Adrenal gland (tissue), 9 donors: ENCODE measurements at regions not wholly inside any gene's neighbourhood (a gene's known extent, or its start where the extent isn't known, plus 50 kb on each side); places are given as distances from the start of the nearest gene placed in this dataset.

Source experiments
- DNase-seq, 7 donors: peaks; one replicate each; pipeline ENCODE4 v3.0.0-alpha.2; 2019 to 2020
- H3K27ac ChIP-seq, 5 donors: fragments of 200-600 bp; sonication (generic) in 4 of 5; 1 replicate in 3 of 5; 2 replicates in 2 of 5; pipeline versions ENCODE4 v1.5.1 to v1.8.0; 2016 to 2020; ENCODE audit warnings: mild to moderate bottlenecking in 1 of 5
- H3K27me3 ChIP-seq: fragments of 200-600 bp; 2 replicates; pipeline ENCODE4 v1.8.0; 2021
- H3K36me3 ChIP-seq, 2 donors: fragments of 200-600 bp; replicated peaks in 1 of 2; 1 replicate in 1 of 2; 2 replicates in 1 of 2; pipeline versions ENCODE4 v1.5.1 to v1.8.0; 2018 to 2022
- H3K4me1 ChIP-seq, 2 donors: fragments of 200-600 bp; replicated peaks in 1 of 2; 1 replicate in 1 of 2; 2 replicates in 1 of 2; pipeline versions ENCODE4 v1.5.1 to v1.8.0; 2018 to 2021
- H3K4me3 ChIP-seq, 4 donors: fragments of 200-600 bp; sonication (generic) in 3 of 4; one replicate each; pipeline ENCODE4 v1.5.1; 2016 to 2018
- H3K9me3 ChIP-seq, 3 donors: fragments of 200-600 bp; sonication (generic) in 1 of 3; replicated peaks in 1 of 3; 1 replicate in 2 of 3; 2 replicates in 1 of 3; pipeline versions ENCODE4 v1.5.1 to v1.8.0; 2016 to 2021
- POLR2A ChIP-seq, 2 donors: fragments of 450-650 bp; IDR thresholded peaks; one replicate each; pipeline ENCODE4 v1.6.1; 2017; ENCODE audit warnings: antibody characterized with exemption in 2 of 2, mild to moderate bottlenecking in 2 of 2, moderate library complexity in 1 of 2
- WGBS, 4 donors: extraction: QIAGEN DNeasy Blood & Tissue Kit in 2 of 4; methylation state at CpG; one replicate each; pipeline versions ENCODE4 v1.1.5 to v1.1.7; 2013 to 2017; 5-methylcytosine and 5-hydroxymethylcytosine counted together
- intact Hi-C, 2 donors: fragments of 100-400 bp; cut with DNase I; formaldehyde crosslinking; loops; one replicate each; pipeline versions ENCODE4 v1.14.1 to v1.15.0; 2022 to 2023
- TF ChIP-seq, protein P1 (sequence below), 6 experiments: fragments of 450-650 bp in 4 of 6; fragments of 200-600 bp in 2 of 6; sonication (generic) in 1 of 6; IDR thresholded peaks; 1 replicate in 5 of 6; 2 replicates in 1 of 6; pipeline versions ENCODE4 v1.5.1 to v1.8.0; 2016 to 2021; ENCODE audit warnings: antibody characterized with exemption in 6 of 6, mild to moderate bottlenecking in 2 of 6, moderate library complexity in 1 of 6
- donor health status: healthy with polysubstance abuse.
- donor health status: Bipolar disorder and iron deficiency.
- donor health status: DM: yes; HTN: yes; CAD: no.
- donor health status: DM: no; HTN: no; CAD: no.
- donor health status: DM: no; HTN: no; CAD: no.

DNA sequence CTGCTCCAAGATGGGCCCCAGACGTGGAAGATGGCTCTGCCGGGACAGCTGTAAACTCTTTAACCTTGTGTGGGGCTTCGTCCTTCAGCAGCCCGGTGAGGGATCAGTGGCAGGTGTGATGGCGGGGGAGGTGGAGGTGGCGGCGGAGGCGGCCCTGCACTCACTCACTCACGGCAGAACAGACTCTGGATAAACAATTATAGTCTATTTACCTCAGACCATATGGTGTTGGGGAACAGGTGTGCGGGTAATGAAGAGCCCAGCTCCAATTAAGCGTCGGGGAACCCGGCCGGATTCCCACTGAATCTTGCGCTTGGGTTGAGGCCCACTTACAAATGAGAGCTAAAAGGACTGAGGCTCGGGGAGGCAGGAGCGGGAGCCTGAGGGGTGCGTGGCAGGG lies 104.3 kb upstream of the SDK2 start:
- WGBS, 4 donors: 85 to 90% (median 87%) methylated on average over 16 to 18 of the region's 18 CpGs
- Histone ChIP-seq H3K36me3 (no peaks in the 10 kb centered on the region), H3K27me3 (no peaks in the 10 kb centered on the region), H3K27ac (no peak overlapping the region), H3K4me1 (no peaks in the 10 kb centered on the region), H3K4me3 (no peak overlapping the region), H3K9me3 (no peaks in the 10 kb centered on the region)
- intact Hi-C loops: no loop called here
- no peak for TF ChIP-seq POLR2A (IDR thresholded peaks at IDR 0.05)
- TF ChIP-seq, protein P1, sequence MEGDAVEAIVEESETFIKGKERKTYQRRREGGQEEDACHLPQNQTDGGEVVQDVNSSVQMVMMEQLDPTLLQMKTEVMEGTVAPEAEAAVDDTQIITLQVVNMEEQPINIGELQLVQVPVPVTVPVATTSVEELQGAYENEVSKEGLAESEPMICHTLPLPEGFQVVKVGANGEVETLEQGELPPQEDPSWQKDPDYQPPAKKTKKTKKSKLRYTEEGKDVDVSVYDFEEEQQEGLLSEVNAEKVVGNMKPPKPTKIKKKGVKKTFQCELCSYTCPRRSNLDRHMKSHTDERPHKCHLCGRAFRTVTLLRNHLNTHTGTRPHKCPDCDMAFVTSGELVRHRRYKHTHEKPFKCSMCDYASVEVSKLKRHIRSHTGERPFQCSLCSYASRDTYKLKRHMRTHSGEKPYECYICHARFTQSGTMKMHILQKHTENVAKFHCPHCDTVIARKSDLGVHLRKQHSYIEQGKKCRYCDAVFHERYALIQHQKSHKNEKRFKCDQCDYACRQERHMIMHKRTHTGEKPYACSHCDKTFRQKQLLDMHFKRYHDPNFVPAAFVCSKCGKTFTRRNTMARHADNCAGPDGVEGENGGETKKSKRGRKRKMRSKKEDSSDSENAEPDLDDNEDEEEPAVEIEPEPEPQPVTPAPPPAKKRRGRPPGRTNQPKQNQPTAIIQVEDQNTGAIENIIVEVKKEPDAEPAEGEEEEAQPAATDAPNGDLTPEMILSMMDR (IDR thresholded peaks at IDR 0.05): no peak
- DNase-seq: no peak

DNA sequence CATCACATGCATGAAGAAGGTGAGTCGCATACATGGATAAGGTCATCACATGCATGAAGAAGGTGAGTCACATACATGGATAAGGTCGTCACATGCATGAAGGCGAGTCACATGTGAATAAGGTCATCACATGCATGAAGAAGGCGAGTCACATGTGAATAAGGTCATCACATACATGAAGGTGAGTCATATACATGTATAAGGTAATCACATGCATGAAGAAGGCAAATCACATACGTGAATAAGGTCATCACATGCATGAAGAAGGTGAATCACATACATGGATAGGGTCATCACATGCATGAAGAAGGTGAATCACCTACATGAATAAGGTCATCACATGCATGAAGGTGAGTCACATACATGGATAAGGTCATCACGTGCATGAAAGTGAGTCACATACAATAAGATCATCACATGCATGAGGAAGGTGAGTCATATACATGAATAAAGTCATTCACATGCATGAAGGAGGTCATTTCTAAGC lies 105.1 kb upstream of the SDK2 start:
- no peaks in the 10 kb centered on the region for H3K27me3 ChIP-seq
- TF ChIP-seq, protein P1 (IDR thresholded peaks at IDR 0.05): no peak
- TF ChIP-seq POLR2A (IDR thresholded peaks at IDR 0.05): no peak
- intact Hi-C loops: no loop called here
- no peaks in the 10 kb centered on the region for H3K4me1 ChIP-seq
- DNase-seq: no peak
- no peaks in the 10 kb centered on the region for H3K9me3 ChIP-seq
- H3K4me3 ChIP-seq: no peak overlapping the region
- no peak overlapping the region for H3K27ac ChIP-seq
- H3K36me3 ChIP-seq: no peaks in the 10 kb centered on the region
- WGBS, 4 donors: 67 to 92% (median 78%) methylated on average over 6 of the region's 6 CpGs

DNA sequence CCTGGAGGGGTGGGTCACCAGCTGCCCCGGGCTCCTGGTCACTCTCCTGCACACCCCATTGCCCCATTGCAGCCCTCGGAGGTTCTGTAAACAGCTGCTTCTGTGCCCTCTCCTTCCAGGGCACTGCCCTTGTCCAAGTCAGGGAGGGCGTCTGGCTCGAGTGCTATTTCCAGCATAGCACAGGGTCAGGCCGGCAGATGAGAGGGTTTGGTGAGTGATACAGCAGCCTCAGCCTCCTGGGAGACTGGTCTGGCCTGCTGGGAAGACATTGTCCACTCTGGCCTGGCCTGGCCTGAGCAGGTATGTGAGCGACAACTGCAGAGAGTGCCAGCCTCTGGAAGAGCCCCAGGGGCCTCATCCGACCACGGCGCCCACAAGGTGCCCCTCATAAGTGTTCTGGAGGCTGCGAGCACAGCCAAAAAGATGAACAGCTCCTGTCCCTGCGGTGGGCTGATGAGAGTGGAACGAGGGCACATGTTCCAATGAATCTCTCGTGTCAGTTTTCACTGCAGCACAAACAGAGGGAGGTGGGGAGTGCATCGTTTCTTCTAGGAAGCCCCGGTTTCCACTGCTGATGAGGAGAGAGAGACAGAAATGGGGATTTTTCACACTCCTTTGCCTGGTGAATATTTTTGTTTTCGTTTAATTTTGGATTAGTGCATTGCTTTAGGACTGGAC lies 105.8 kb upstream of the SDK2 start:
- 59 to 83% (median 74%) methylated on average over 12 to 16 of the region's 16 CpGs for WGBS, 4 donors
- DNase-seq: no peak
- no peaks in the 10 kb centered on the region for H3K36me3 ChIP-seq
- H3K4me3 ChIP-seq: no peak overlapping the region
- no peaks in the 10 kb centered on the region for H3K4me1 ChIP-seq
- no peaks in the 10 kb centered on the region for H3K9me3 ChIP-seq
- intact Hi-C loops: no loop called here
- no peak for TF ChIP-seq POLR2A (IDR thresholded peaks at IDR 0.05)
- TF ChIP-seq, protein P1 (IDR thresholded peaks at IDR 0.05): no peak
- H3K27ac ChIP-seq: no peak overlapping the region
- no peaks in the 10 kb centered on the region for H3K27me3 ChIP-seq

DNA sequence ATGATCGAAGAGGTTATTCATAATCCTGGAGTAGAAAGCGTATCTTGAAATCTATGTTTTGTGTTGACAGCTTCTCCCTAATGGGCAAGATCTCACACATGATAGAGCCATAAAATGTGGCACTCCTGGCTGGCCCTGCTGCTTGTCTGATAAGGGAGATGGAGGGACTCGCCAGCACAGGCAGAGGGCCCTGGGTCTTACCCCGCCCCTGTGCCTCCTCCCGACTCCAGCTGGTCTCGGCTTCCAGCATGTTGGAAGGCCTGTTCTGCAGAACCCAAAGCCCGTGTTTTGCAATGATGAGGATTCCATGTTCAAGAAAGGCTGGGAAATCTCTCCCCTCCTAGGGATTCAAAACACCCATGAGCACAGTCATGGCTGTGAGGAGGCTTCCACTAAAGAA lies 106.7 kb upstream of the SDK2 start:
- no peaks in the 10 kb centered on the region for H3K36me3 ChIP-seq
- no peak for TF ChIP-seq POLR2A (IDR thresholded peaks at IDR 0.05)
- TF ChIP-seq, protein P1 (IDR thresholded peaks at IDR 0.05): no peak
- DNase-seq: no peak
- intact Hi-C loops: no loop called here
- H3K27me3 ChIP-seq: no peaks in the 10 kb centered on the region
- H3K27ac ChIP-seq: no peak overlapping the region
- no peaks in the 10 kb centered on the region for H3K4me1 ChIP-seq
- WGBS, 4 donors: 56 to 83% (median 74%) methylated on average over 6 to 7 of the region's 7 CpGs
- H3K9me3 ChIP-seq: no peaks in the 10 kb centered on the region
- no peak overlapping the region for H3K4me3 ChIP-seq
